MM.1S (cell line): ENCODE measurements at regions not wholly inside any gene's neighbourhood (a gene's known extent, or its start where the extent isn't known, plus 50 kb on each side); places are given as distances from the start of the nearest gene placed in this dataset.

ENCODE experiments used
- DNase-seq: peaks from one replicate; pipeline ENCODE4 v3.0.0-alpha.2; 2015
- H2AFZ ChIP-seq: fragments of 300-600 bp; sonication (generic); 2 replicates; pipeline ENCODE4 v1.6.0; 2016; ENCODE audit warnings: antibody characterized with exemption, low read length
- H3F3A ChIP-seq: fragments of 300-600 bp; sonication (generic); 2 replicates; pipeline ENCODE4 v1.6.1; 2016; ENCODE audit warnings: mild to moderate bottlenecking, antibody characterized with exemption, low read length, moderate library complexity, mixed read lengths; ENCODE audit not compliant: insufficient read depth
- H3K27ac ChIP-seq: fragments of 300-600 bp; sonication (generic); 2 replicates; pipeline ENCODE4 v1.5.1; 2016; ENCODE audit warnings: mild to moderate bottlenecking, low read length
- H3K27me3 ChIP-seq: fragments of 300-600 bp; sonication (generic); replicated peaks from 2 replicates; pipeline ENCODE4 v1.6.0; 2016; ENCODE audit warnings: low read length; ENCODE audit not compliant: insufficient read depth
- H3K36me3 ChIP-seq: fragments of 300-600 bp; sonication (generic); replicated peaks from 2 replicates; pipeline ENCODE4 v1.6.1; 2016; ENCODE audit warnings: mild to moderate bottlenecking, low read length, mixed read lengths; ENCODE audit not compliant: insufficient read depth
- H3K4me1 ChIP-seq: fragments of 300-600 bp; sonication (generic); 2 replicates; pipeline ENCODE4 v1.6.1; 2016; ENCODE audit warnings: low read length, mixed read lengths
- H3K4me2 ChIP-seq: fragments of 300-600 bp; sonication (generic); 2 replicates; pipeline ENCODE4 v1.6.0; 2016; ENCODE audit warnings: low read depth, low read length
- H3K4me3 ChIP-seq: fragments of 300-600 bp; sonication (generic); 2 replicates; pipeline ENCODE4 v1.5.1; 2016; ENCODE audit warnings: low read length, mixed read lengths
- H3K79me2 ChIP-seq: fragments of 300-600 bp; sonication (generic); 2 replicates; pipeline ENCODE4 v1.6.1; 2016; ENCODE audit warnings: mixed run types, low read length, mixed read lengths
- H3K9ac ChIP-seq: fragments of 300-600 bp; sonication (generic); 2 replicates; pipeline ENCODE4 v1.6.1; 2016; ENCODE audit warnings: low read length, mixed read lengths
- H3K9me2 ChIP-seq: fragments of 300-600 bp; sonication (generic); replicated peaks from 2 replicates; pipeline ENCODE4 v1.6.1; 2016; ENCODE audit warnings: mild to moderate bottlenecking, low read length, mixed read lengths; ENCODE audit not compliant: insufficient read depth
- H3K9me3 ChIP-seq: fragments of 300-600 bp; sonication (generic); replicated peaks from 2 replicates; pipeline ENCODE4 v1.6.1; 2016; ENCODE audit warnings: mild to moderate bottlenecking, low read length, mixed read lengths; ENCODE audit not compliant: insufficient read depth
- H4K20me1 ChIP-seq: fragments of 300-600 bp; sonication (generic); 2 replicates; pipeline ENCODE4 v1.6.1; 2016; ENCODE audit warnings: mild to moderate bottlenecking, low read length, moderate library complexity, mixed read lengths; ENCODE audit not compliant: insufficient read depth
- EZH2 ChIP-seq: fragments of 300-600 bp; sonication (generic); optimal IDR thresholded peaks from 2 replicates; pipeline ENCODE3; 2017; ENCODE audit warnings: low read depth, mild to moderate bottlenecking, antibody characterized with exemption, low read length, mixed read lengths
- EZH2phosphoT487 ChIP-seq: fragments of 300-600 bp; sonication (generic); IDR thresholded peaks from 2 replicates; pipeline ENCODE4 v1.6.1; 2018; ENCODE audit warnings: antibody characterized with exemption, low read length
- TF ChIP-seq, protein P1 (sequence below): fragments of 300-600 bp; sonication (generic); IDR thresholded peaks from 2 replicates; pipeline ENCODE4 v1.5.1; 2016; ENCODE audit warnings: antibody characterized with exemption, low read length, mixed read lengths

DNA sequence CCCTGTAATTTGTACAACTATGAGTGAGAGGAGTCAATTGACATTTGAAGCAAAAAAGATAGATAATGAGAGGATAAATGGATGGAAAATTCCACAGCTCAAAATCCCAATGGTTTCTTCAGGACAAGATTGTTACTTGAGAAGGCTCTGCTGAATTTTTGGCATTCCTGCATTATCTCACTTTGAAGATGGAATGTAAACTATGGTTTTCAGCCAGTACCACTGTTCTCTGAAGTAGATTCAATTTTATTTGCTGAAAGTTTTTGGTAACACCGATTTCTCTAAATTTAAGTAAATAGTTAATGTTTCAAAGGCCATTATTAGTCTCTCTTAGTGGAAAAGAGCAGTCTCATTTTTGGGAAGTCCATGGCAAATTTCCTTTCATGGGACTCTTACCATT, 121.9 kb upstream of the SLC38A2 start:
- Histone ChIP-seq H2AFZ (no peak overlapping the region), H3K9ac (no peak overlapping the region), H4K20me1 (no peaks in the 10 kb centered on the region), H3K27me3 (no peaks in the 10 kb centered on the region), H3K4me1 (peaks cover 14% of the 10 kb centered on the region), H3K9me2 (no peaks in the 10 kb centered on the region), H3K36me3 (no peaks in the 10 kb centered on the region), H3K4me2 (no peak overlapping the region), H3K27ac (no peak overlapping the region), H3F3A (peaks cover 7% of the 10 kb centered on the region), H3K4me3 (no peak overlapping the region), H3K9me3 (no peaks in the 10 kb centered on the region), H3K79me2 (no peaks in the 10 kb centered on the region)
- TF ChIP-seq, protein P1, sequence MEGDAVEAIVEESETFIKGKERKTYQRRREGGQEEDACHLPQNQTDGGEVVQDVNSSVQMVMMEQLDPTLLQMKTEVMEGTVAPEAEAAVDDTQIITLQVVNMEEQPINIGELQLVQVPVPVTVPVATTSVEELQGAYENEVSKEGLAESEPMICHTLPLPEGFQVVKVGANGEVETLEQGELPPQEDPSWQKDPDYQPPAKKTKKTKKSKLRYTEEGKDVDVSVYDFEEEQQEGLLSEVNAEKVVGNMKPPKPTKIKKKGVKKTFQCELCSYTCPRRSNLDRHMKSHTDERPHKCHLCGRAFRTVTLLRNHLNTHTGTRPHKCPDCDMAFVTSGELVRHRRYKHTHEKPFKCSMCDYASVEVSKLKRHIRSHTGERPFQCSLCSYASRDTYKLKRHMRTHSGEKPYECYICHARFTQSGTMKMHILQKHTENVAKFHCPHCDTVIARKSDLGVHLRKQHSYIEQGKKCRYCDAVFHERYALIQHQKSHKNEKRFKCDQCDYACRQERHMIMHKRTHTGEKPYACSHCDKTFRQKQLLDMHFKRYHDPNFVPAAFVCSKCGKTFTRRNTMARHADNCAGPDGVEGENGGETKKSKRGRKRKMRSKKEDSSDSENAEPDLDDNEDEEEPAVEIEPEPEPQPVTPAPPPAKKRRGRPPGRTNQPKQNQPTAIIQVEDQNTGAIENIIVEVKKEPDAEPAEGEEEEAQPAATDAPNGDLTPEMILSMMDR, result no peak
- TF ChIP-seq EZH2phosphoT487 (no peak), EZH2 (no peak)
- DNase-seq, result no peak

- Histone ChIP-seq H2AFZ (no peak overlapping the region), H3K27me3 (no peaks in the 10 kb centered on the region), H3K4me1 (peaks cover 7% of the 10 kb centered on the region), H3K4me2 (no peak overlapping the region), H3K9ac (no peak overlapping the region), H3K79me2 (no peaks in the 10 kb centered on the region), H3K9me3 (no peaks in the 10 kb centered on the region), H3F3A (peaks cover under 1% of the 10 kb centered on the region; the same call in 1 of the 2 replicates), H4K20me1 (no peaks in the 10 kb centered on the region), H3K27ac (no peak overlapping the region), H3K4me3 (no peak overlapping the region), H3K9me2 (no peaks in the 10 kb centered on the region), H3K36me3 (no peaks in the 10 kb centered on the region)
- no peak for DNase-seq
- TF ChIP-seq EZH2phosphoT487, result no peak
- TF ChIP-seq, protein P1, result no peak
- TF ChIP-seq EZH2, result no peak
Measured at GRCh38 chr12:46493834-46494181, 121.2 kb upstream of the SLC38A2 start.

DNA sequence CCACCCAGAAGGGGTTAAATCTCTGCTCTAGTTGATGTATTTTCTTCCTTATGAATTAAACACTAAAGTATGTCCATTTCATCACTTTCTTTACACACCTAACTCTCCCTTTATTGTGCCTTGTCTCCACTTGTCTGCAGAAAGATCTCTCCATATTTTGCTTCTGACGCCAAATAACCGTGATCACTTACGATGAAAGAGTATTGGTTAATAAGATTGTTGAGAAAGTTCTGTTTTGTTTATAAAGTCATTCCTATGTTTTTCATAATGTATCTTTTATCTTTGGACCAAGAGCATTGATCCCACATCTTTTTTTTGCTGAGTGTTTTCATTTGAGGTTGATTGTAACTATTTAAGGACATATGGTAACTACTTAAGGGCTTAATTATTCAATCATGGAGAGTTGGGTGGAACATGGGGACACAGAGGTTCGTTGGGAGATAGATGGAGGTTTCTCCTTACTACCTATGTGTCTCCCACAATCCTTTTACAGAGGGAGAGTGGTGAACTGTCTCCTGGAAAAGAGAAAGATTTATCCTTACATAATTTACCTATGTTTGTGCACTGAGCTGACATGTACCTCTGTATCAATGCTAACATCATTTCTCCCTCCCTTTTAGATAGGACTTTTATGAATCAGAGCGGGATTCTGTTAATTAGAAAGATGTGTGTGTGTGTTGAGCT, 120.7 kb upstream of the SLC38A2 start:
- H3K4me1 ChIP-seq, result peaks cover 5% of the 10 kb centered on the region
- TF ChIP-seq EZH2phosphoT487, result no peak
- TF ChIP-seq, protein P1, result no peak
- H3K9me3 ChIP-seq, result no peaks in the 10 kb centered on the region
- no peaks in the 10 kb centered on the region for H3K36me3 ChIP-seq
- no peak overlapping the region for H3K27ac ChIP-seq
- DNase-seq, result no peak
- H4K20me1 ChIP-seq, result no peaks in the 10 kb centered on the region
- no peak overlapping the region for H3K4me3 ChIP-seq
- H3F3A ChIP-seq, result no peaks in the 10 kb centered on the region
- H3K27me3 ChIP-seq, result no peaks in the 10 kb centered on the region
- no peak overlapping the region for H2AFZ ChIP-seq
- H3K9me2 ChIP-seq, result no peaks in the 10 kb centered on the region
- no peaks in the 10 kb centered on the region for H3K79me2 ChIP-seq
- no peak overlapping the region for H3K9ac ChIP-seq
- no peak overlapping the region for H3K4me2 ChIP-seq
